GM13977 (cell line): ENCODE measurements at regions not wholly inside any gene's neighbourhood (a gene's known extent, or its start where the extent isn't known, plus 50 kb on each side); places are given as distances from the start of the nearest gene placed in this dataset.

Source experiments
- DNase-seq: peaks from one replicate; pipeline ENCODE4 v3.0.0; 2012; ENCODE audit warnings: low spot score
- in situ Hi-C: fragments of 300-500 bp; cut with MboI; formaldehyde crosslinking; loops from one replicate; pipeline ENCODE4 v1.12.0; 2022; ENCODE audit warnings: low sequenced_read_pairs, low pct_unique_long_range_greater_than_20kb, mixed read lengths, inconsistent platforms; ENCODE audit not compliant: unreplicated experiment
- TF ChIP-seq, protein P1 (sequence below): IDR thresholded peaks from 2 replicates; pipeline ENCODE4 v1.5.1; 2012; ENCODE audit warnings: mild to moderate bottlenecking, control low read depth; ENCODE audit not compliant: insufficient read depth; ENCODE audit errors: extremely low read depth, missing control alignments

DNA sequence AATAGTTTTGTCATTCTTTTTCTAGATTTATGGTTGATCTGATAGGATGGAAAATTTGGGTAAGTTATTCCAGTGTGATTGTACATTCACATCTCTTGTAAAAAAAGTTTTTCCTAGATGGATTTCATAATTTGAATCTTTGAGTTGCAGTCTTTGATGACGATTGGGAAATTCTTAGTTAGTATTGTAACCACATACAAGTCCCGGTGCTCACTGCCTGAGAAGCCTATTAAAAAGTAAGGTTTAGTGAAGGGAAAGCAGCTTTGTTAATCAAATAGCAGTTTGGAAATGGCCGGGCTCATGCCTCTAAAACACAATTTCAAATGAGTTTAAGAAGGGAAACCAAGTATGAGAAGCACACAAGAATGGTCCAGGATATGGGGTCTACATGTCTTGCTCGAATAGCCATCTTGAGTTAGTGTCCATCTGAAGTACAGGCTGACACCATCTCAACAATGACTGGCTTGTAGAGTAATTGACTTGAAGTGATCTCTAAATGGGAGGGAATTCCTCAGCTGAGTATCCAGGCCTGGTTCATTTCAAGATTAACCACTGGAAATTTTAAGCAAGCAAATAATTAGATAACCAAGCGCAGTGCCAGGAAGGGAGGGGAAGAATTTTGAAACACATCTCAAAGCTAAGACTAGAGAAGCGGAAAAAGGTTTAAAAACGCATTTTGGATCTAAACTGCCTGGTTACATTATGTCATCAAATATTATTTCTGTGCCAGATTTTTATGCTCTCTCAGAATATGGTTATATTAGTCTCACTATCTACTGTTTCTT is 1145.6 kb upstream of the MIR17HG start:
- in situ Hi-C loops: no loop called here
- TF ChIP-seq, protein P1, sequence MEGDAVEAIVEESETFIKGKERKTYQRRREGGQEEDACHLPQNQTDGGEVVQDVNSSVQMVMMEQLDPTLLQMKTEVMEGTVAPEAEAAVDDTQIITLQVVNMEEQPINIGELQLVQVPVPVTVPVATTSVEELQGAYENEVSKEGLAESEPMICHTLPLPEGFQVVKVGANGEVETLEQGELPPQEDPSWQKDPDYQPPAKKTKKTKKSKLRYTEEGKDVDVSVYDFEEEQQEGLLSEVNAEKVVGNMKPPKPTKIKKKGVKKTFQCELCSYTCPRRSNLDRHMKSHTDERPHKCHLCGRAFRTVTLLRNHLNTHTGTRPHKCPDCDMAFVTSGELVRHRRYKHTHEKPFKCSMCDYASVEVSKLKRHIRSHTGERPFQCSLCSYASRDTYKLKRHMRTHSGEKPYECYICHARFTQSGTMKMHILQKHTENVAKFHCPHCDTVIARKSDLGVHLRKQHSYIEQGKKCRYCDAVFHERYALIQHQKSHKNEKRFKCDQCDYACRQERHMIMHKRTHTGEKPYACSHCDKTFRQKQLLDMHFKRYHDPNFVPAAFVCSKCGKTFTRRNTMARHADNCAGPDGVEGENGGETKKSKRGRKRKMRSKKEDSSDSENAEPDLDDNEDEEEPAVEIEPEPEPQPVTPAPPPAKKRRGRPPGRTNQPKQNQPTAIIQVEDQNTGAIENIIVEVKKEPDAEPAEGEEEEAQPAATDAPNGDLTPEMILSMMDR: no peak
- DNase-seq: no peak

DNA sequence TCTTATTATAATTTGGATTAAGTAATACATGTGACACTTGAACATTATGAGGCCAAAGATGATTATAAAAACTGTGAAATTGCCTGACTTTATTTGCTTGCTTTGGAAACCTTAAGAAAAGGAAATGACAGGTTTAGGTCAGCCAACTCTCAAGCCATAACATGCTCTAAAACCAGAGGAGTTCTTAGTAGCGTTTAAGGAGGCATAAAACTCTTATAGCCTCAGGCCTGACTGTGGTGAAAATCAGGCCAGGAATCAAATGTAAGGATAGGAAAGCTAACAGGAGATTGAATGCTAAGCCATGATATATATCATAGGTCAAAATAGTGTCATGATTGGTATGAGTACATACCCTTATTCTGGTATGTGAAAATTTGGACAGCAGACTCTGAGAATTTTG is 1142.4 kb upstream of the MIR17HG start:
- in situ Hi-C loops: no loop called here
- DNase-seq: no peak
- TF ChIP-seq, protein P1: no peak

DNA sequence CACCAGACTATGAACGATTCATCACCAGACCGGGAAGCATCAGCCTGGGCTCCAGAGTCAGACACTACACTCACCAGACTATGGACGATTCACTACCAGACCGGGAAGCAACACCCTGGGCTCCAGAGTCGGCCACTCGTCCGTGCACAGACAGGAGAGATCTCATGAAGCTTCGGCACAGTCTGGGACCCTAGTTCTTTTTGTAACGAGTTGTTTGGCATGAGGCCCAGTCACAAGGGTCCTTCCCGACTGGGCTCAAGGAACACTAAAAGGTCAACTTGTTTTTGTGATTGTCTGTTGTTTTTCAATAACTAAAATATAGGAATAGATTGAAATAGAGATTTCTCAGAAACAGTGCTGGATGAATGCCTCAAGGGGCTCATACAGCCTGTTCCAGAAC is 1141.6 kb upstream of the MIR17HG start:
- DNase-seq: no peak
- TF ChIP-seq, protein P1: no peak
- in situ Hi-C loops: no loop called here

DNA sequence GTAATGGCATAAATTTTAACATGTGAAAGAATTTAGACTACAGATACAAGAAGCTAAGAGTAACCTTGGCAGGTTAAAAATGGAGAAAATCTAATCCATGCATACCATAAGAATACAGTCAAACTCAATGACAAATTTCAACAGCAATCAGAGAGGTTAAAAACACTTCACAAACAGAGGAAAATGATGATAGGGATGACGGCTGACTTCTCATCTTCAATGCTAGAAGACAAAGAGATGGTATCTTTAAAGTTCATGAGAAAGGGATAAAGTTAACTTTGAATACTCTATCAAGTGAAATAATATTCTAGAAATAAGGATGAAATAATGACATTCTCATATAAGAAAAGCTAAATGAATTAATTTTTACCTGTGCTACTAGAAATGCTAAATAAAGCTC is 1130.2 kb upstream of the MIR17HG start:
- TF ChIP-seq, protein P1: no peak
- in situ Hi-C loops: no loop called here
- no peak for DNase-seq

DNA sequence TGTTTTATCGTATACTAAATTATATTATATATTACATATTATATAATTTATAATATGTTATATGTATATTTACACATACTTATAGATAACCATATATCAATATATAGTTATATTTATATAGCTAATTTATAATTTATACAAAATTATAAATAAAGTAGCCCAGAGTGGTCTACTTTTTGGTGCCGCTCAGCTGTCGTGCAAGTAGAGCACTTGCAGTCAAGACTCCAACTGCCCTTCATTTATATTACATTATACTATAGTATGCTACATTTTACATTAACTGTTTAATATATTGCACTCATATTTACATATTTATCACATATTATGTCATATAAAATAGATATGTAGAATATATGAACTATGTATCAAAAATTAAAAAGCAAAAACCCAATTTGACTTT is 1124.7 kb upstream of the MIR17HG start:
- TF ChIP-seq, protein P1: no peak
- DNase-seq: no peak
- in situ Hi-C loops: no loop called here

DNA sequence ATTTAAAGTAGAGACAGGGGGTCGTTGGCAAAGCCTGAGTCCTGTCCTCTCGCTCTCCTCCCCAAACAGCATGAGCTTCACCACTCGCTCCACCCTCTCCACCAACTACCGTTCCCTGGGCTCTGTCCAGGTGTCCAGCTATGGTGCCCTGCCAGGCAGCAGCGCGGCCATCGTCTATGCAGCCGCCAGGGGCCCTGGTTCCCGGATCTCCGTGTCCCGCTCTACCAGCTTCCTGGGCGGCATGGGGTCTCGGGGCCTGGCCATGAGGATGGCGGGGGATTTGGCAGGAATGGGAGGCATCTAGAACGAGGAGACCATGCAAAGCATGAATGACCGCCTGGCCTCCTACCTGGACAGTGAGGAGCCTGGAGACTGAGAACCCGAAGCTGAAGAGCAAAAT is 1117.2 kb upstream of the MIR17HG start:
- TF ChIP-seq, protein P1: no peak
- in situ Hi-C loops: no loop called here
- no peak for DNase-seq
